Smooth muscle cell (in vitro differentiated cells): ENCODE measurements at regions not wholly inside any gene's neighbourhood (a gene's known extent, or its start where the extent isn't known, plus 50 kb on each side); places are given as distances from the start of the nearest gene placed in this dataset.

Experiments
- DNase-seq: peaks from one replicate; lab custom pipeline; 2025; ENCODE audit not compliant: unreplicated experiment; lab: John Stamatoyannopoulos, UW
- H2AFZ ChIP-seq: fragments of 200-600 bp; sonication (generic); 2 replicates; pipeline ENCODE4 v1.6.0; 2016; ENCODE audit warnings: antibody characterized with exemption, low read depth, mild to moderate bottlenecking
- H3F3A ChIP-seq: fragments of 200-600 bp; sonication (generic); 2 replicates; pipeline ENCODE4 v1.6.0; 2017; ENCODE audit warnings: antibody characterized with exemption, low read depth
- H3K27ac ChIP-seq: fragments of 200-600 bp; sonication (generic); 2 replicates; pipeline ENCODE4 v1.5.1; 2016; ENCODE audit warnings: low read depth, mild to moderate bottlenecking
- H3K27me3 ChIP-seq: fragments of 200-600 bp; sonication (generic); 2 replicates; pipeline ENCODE4 v1.6.1; 2016; ENCODE audit warnings: low read depth, mild to moderate bottlenecking
- H3K36me3 ChIP-seq: fragments of 200-600 bp; sonication (generic); 2 replicates; pipeline ENCODE4 v1.5.1; 2016; ENCODE audit warnings: low read depth
- H3K4me1 ChIP-seq: fragments of 200-600 bp; sonication (generic); 2 replicates; pipeline ENCODE4 v1.5.1; 2016; ENCODE audit warnings: low read depth
- H3K4me2 ChIP-seq: fragments of 200-600 bp; sonication (generic); 2 replicates; pipeline ENCODE4 v1.6.0; 2016; ENCODE audit warnings: mild to moderate bottlenecking
- H3K4me3 ChIP-seq: fragments of 200-600 bp; sonication (generic); 2 replicates; pipeline ENCODE4 v1.5.1; 2016; ENCODE audit warnings: mild to moderate bottlenecking
- H3K79me2 ChIP-seq: fragments of 200-600 bp; sonication (generic); 2 replicates; pipeline ENCODE4 v1.6.0; 2016; ENCODE audit warnings: low read depth, mild to moderate bottlenecking
- H3K9ac ChIP-seq: fragments of 200-600 bp; sonication (generic); 2 replicates; pipeline ENCODE4 v1.6.0; 2016; ENCODE audit warnings: low read depth
- H3K9me3 ChIP-seq: fragments of 200-600 bp; sonication (generic); replicated peaks from 2 replicates; pipeline ENCODE4 v1.5.1; 2016; ENCODE audit warnings: low read depth
- H4K20me1 ChIP-seq: fragments of 200-600 bp; sonication (generic); 2 replicates; pipeline ENCODE4 v1.6.0; 2016; ENCODE audit warnings: low read depth
- WGBS: methylation state at CpG from one replicate; pipeline ENCODE4 v1.1.7; 2016; ENCODE audit warnings: low lambda C conversion rate; 5-methylcytosine and 5-hydroxymethylcytosine counted together
- TF ChIP-seq, protein P1 (sequence below): fragments of 200-600 bp; sonication (generic); IDR thresholded peaks from 2 replicates; pipeline ENCODE4 v1.5.1; 2017; ENCODE audit warnings: borderline replicate concordance, mild to moderate bottlenecking, antibody characterized with exemption; ENCODE audit not compliant: insufficient read depth, poor library complexity, severe bottlenecking

GRCh38 chr3:157920822-157921700 lies 185.2 kb downstream of the SHOX2 start:
- TF ChIP-seq, protein P1, sequence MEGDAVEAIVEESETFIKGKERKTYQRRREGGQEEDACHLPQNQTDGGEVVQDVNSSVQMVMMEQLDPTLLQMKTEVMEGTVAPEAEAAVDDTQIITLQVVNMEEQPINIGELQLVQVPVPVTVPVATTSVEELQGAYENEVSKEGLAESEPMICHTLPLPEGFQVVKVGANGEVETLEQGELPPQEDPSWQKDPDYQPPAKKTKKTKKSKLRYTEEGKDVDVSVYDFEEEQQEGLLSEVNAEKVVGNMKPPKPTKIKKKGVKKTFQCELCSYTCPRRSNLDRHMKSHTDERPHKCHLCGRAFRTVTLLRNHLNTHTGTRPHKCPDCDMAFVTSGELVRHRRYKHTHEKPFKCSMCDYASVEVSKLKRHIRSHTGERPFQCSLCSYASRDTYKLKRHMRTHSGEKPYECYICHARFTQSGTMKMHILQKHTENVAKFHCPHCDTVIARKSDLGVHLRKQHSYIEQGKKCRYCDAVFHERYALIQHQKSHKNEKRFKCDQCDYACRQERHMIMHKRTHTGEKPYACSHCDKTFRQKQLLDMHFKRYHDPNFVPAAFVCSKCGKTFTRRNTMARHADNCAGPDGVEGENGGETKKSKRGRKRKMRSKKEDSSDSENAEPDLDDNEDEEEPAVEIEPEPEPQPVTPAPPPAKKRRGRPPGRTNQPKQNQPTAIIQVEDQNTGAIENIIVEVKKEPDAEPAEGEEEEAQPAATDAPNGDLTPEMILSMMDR: no peak
- Histone ChIP-seq H3K27me3 (no peaks in the 10 kb centered on the region), H3K4me2 (no peak overlapping the region), H3K36me3 (no peaks in the 10 kb centered on the region), H3F3A (no peaks in the 10 kb centered on the region), H3K4me1 (no peaks in the 10 kb centered on the region), H3K79me2 (no peaks in the 10 kb centered on the region), H3K9ac (no peak overlapping the region), H4K20me1 (no peaks in the 10 kb centered on the region), H2AFZ (no peak overlapping the region), H3K4me3 (no peak overlapping the region), H3K27ac (no peak overlapping the region), H3K9me3 (no peaks in the 10 kb centered on the region)
- 83% methylated on average over 19 of the region's 19 CpGs for WGBS
- no peak for DNase-seq

GRCh38 chr3:157919319-157919887 lies 186.8 kb downstream of the SHOX2 start:
- Histone ChIP-seq H3F3A (no peaks in the 10 kb centered on the region), H3K9me3 (no peaks in the 10 kb centered on the region), H3K79me2 (no peaks in the 10 kb centered on the region), H3K27me3 (no peaks in the 10 kb centered on the region), H4K20me1 (no peaks in the 10 kb centered on the region), H2AFZ (no peak overlapping the region), H3K4me2 (no peak overlapping the region), H3K9ac (no peak overlapping the region), H3K36me3 (no peaks in the 10 kb centered on the region), H3K4me3 (no peak overlapping the region), H3K4me1 (no peaks in the 10 kb centered on the region), H3K27ac (no peak overlapping the region)
- no peak for DNase-seq
- WGBS: 86% methylated on average over 2 of the region's 2 CpGs
- TF ChIP-seq, protein P1: no peak

GRCh38 chr3:157918402-157918801 lies 187.8 kb downstream of the SHOX2 start:
- H4K20me1 ChIP-seq: no peaks in the 10 kb centered on the region
- no peak overlapping the region for H3K9ac ChIP-seq
- no peaks in the 10 kb centered on the region for H3K4me1 ChIP-seq
- no peaks in the 10 kb centered on the region for H3K79me2 ChIP-seq
- no peaks in the 10 kb centered on the region for H3F3A ChIP-seq
- no peak overlapping the region for H3K4me2 ChIP-seq
- no peak overlapping the region for H3K4me3 ChIP-seq
- H3K36me3 ChIP-seq: no peaks in the 10 kb centered on the region
- no peaks in the 10 kb centered on the region for H3K9me3 ChIP-seq
- TF ChIP-seq, protein P1: no peak
- H2AFZ ChIP-seq: no peak overlapping the region
- H3K27me3 ChIP-seq: no peaks in the 10 kb centered on the region
- no peak for DNase-seq
- H3K27ac ChIP-seq: no peak overlapping the region
- WGBS: 72% methylated on average over 3 of the region's 3 CpGs
